ENCODE measurements at regions not wholly inside any gene's neighbourhood (a gene's known extent, or its start where the extent isn't known, plus 50 kb on each side); places are given as distances from the start of the nearest gene placed in this dataset.

GRCh38 chr5:142378737-142379634, 54.2 kb upstream of the SPRY4 start:
- DNase-seq (ENCODE audit: low spot score) = no peak

DNA sequence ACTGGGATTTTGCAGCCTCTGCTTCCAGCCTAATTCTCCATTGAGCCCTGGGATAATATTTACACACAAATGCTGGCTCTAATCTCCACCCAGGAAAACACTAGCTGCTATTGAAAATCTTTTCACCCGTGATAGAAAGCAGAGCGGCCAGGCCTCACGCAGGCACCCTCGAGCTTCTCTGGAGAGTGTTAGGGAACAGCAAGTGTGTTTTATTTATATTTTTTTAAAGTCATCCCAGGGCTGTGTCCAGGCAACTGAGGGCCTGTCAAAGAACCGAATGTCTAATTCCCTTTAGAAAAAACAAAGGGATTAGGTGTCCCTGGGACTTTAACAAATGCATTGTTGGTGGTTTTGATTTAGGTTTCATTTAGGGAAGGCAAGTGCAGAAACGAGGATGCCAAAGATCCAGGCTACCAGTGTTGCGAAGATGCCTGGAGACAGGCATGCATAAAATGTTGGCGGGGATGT, 51.2 kb upstream of the SPRY4 start:
- DNase-seq (ENCODE audit: low spot score) = no peak

Data from D341Med (cell line).